ENCODE measurements at regions not wholly inside any gene's neighbourhood (a gene's known extent, or its start where the extent isn't known, plus 50 kb on each side); places are given as distances from the start of the nearest gene placed in this dataset.

GRCh38 chr15:91469632-91470567, 369.8 kb downstream of the SV2B start (continued):
- no peak for TF ChIP-seq ZNF740 (CRISPR knock-in tag; IDR thresholded peaks at IDR 0.05)
- TF ChIP-seq ZNF740 (tag; IDR thresholded peaks at IDR 0.05) = 0 out of 4 replicates have a peak, but pooled peaks of 1 of the 2 experiments have one; percentile 26
- peak; percentile 64; the same call in 1 of the 2 replicates for TF ChIP-seq RNF2 (IDR thresholded peaks at IDR 0.05)
- TF ChIP-seq SMAD3 (CRISPR knock-in tag; conservative IDR thresholded peaks at IDR 0.05) = no peak
- TF ChIP-seq EGR1 (conservative IDR thresholded peaks at IDR 0.05) = peak; percentile 91
- no peak for TF ChIP-seq CBX3 (IDR thresholded peaks at IDR 0.05; ENCODE audit: borderline replicate concordance in 1 of 2, low read length in 2 of 2)
- no peak for TF ChIP-seq BMI1 (IDR thresholded peaks at IDR 0.05; ENCODE audit: low read length)
- TF ChIP-seq NFIX (CRISPR knock-in tag; IDR thresholded peaks at IDR 0.05; ENCODE audit: low read depth) = peak; percentile 85
- TF ChIP-seq KDM4B (IDR thresholded peaks at IDR 0.05; ENCODE audit: borderline replicate concordance in 2 of 2, low read depth in 1 of 2) = no peak
- peak in 1 of 2 experiments; percentile 15; a peak in 1 of 4 replicates for TF ChIP-seq TRIM24 (IDR thresholded peaks at IDR 0.05)
- no peak for TF ChIP-seq DDX20 (tag; IDR thresholded peaks at IDR 0.05; ENCODE audit: low read depth)
- peak; percentile 41; the same call in 1 of the 2 replicates for TF ChIP-seq CTBP1 (IDR thresholded peaks at IDR 0.05; ENCODE audit: borderline replicate concordance)
- no peak for TF ChIP-seq POLR2B (IDR thresholded peaks at IDR 0.05; ENCODE audit: low read depth, partially characterized antibody)
- no peak for TF ChIP-seq PHB2 (IDR thresholded peaks at IDR 0.05; ENCODE audit: low read depth)
- TF ChIP-seq MGA (IDR thresholded peaks at IDR 0.05) = peak; percentile 56
